Loucy (cell line): ENCODE measurements at regions not wholly inside any gene's neighbourhood (a gene's known extent, or its start where the extent isn't known, plus 50 kb on each side); places are given as distances from the start of the nearest gene placed in this dataset.

Experiments used
- H2AFZ ChIP-seq: fragments of 200-600 bp; sonication (generic); 2 replicates; pipeline ENCODE4 v1.6.0; 2016; ENCODE audit warnings: antibody characterized with exemption, mild to moderate bottlenecking, low read length, moderate library complexity
- H3F3A ChIP-seq: fragments of 200-600 bp; 2 replicates; pipeline ENCODE4 v1.6.0; 2016; ENCODE audit warnings: antibody characterized with exemption, low read depth, mild to moderate bottlenecking
- H3K27me3 ChIP-seq: fragments of 200-600 bp; sonication (generic); 2 replicates; pipeline ENCODE4 v1.6.1; 2014; ENCODE audit warnings: low read length, mild to moderate bottlenecking; ENCODE audit not compliant: insufficient read depth, poor library complexity, severe bottlenecking
- H3K36me3 ChIP-seq: fragments of 200-600 bp; sonication (generic); 2 replicates; pipeline ENCODE4 v1.6.1; 2016; ENCODE audit warnings: low read length; ENCODE audit not compliant: insufficient read depth
- H3K4me1 ChIP-seq: fragments of 200-600 bp; sonication (generic); 2 replicates; pipeline ENCODE4 v1.5.1; 2014; ENCODE audit warnings: low read length, mild to moderate bottlenecking; ENCODE audit not compliant: insufficient read depth, poor library complexity, severe bottlenecking
- H3K4me2 ChIP-seq: fragments of 200-600 bp; sonication (generic); 2 replicates; pipeline ENCODE4 v1.6.0; 2014; ENCODE audit warnings: antibody characterized with exemption, low read length, low read depth, mild to moderate bottlenecking; ENCODE audit not compliant: poor library complexity, severe bottlenecking
- H3K4me3 ChIP-seq: fragments of 200-600 bp; sonication (generic); 2 replicates; pipeline ENCODE4 v1.5.1; 2014; ENCODE audit warnings: low read length, mild to moderate bottlenecking, mixed read lengths; ENCODE audit not compliant: poor library complexity, severe bottlenecking
- H3K79me2 ChIP-seq: fragments of 200-600 bp; sonication (generic); 2 replicates; pipeline ENCODE4 v1.6.1; 2014; ENCODE audit warnings: low read length; ENCODE audit not compliant: insufficient read depth
- H3K9ac ChIP-seq: fragments of 200-600 bp; sonication (generic); 2 replicates; pipeline ENCODE4 v1.6.0; 2014; ENCODE audit warnings: mild to moderate bottlenecking, low read depth, low read length, moderate library complexity; ENCODE audit not compliant: poor library complexity, severe bottlenecking
- H3K9me2 ChIP-seq: fragments of 200-600 bp; sonication (generic); replicated peaks from 2 replicates; pipeline ENCODE4 v1.6.1; 2016; ENCODE audit warnings: low read depth, low read length, mixed read lengths
- H3K9me3 ChIP-seq: fragments of 200-600 bp; sonication (generic); 2 replicates; pipeline ENCODE4 v1.6.1; 2014; ENCODE audit warnings: mild to moderate bottlenecking, antibody characterized with exemption, low read length, low read depth; ENCODE audit not compliant: insufficient read depth
- H4K20me1 ChIP-seq: fragments of 200-600 bp; sonication (generic); 2 replicates; pipeline ENCODE4 v1.6.0; 2014; ENCODE audit warnings: antibody characterized with exemption, low read length, mild to moderate bottlenecking; ENCODE audit not compliant: insufficient read depth, poor library complexity, severe bottlenecking
- CTCF ChIP-seq: fragments of 200-600 bp; sonication (generic); conservative IDR thresholded peaks from 2 replicates; pipeline ENCODE4 v1.5.1; 2014; ENCODE audit warnings: mild to moderate bottlenecking, antibody characterized with exemption, low read length
- EZH2phosphoT487 ChIP-seq: fragments of 200-600 bp; IDR thresholded peaks from 2 replicates; pipeline ENCODE4 v1.6.1; 2018; ENCODE audit warnings: antibody characterized with exemption, mild to moderate bottlenecking, moderate library complexity, borderline replicate concordance

GRCh38 chr4:164301430-164301829, 452.5 kb upstream of the SMIM31 start:
- H3K27me3 ChIP-seq, result no peaks in the 10 kb centered on the region
- H3K9ac ChIP-seq, result no peak overlapping the region
- H3K4me3 ChIP-seq, result no peak overlapping the region
- no peak overlapping the region for H2AFZ ChIP-seq
- no peaks in the 10 kb centered on the region for H4K20me1 ChIP-seq
- H3K4me1 ChIP-seq, result no peaks in the 10 kb centered on the region
- H3K9me3 ChIP-seq, result no peaks in the 10 kb centered on the region
- H3K4me2 ChIP-seq, result no peak overlapping the region
- no peaks in the 10 kb centered on the region for H3K36me3 ChIP-seq
- TF ChIP-seq EZH2phosphoT487 (no peak), CTCF (no peak)
- H3F3A ChIP-seq, result no peaks in the 10 kb centered on the region
- no peaks in the 10 kb centered on the region for H3K9me2 ChIP-seq
- H3K79me2 ChIP-seq, result no peaks in the 10 kb centered on the region

- Histone ChIP-seq H3K9me2 (no peaks in the 10 kb centered on the region), H3K36me3 (no peaks in the 10 kb centered on the region), H3K4me1 (no peaks in the 10 kb centered on the region), H3K79me2 (no peaks in the 10 kb centered on the region), H3K4me2 (no peak overlapping the region), H3F3A (no peaks in the 10 kb centered on the region), H3K27me3 (no peaks in the 10 kb centered on the region), H3K9ac (no peak overlapping the region), H3K9me3 (no peaks in the 10 kb centered on the region), H4K20me1 (no peaks in the 10 kb centered on the region), H3K4me3 (no peak overlapping the region), H2AFZ (no peak overlapping the region)
- no peak for TF ChIP-seq CTCF
- TF ChIP-seq EZH2phosphoT487, result no peak
Measured at GRCh38 chr4:164304101-164304639, 449.8 kb upstream of the SMIM31 start.

DNA sequence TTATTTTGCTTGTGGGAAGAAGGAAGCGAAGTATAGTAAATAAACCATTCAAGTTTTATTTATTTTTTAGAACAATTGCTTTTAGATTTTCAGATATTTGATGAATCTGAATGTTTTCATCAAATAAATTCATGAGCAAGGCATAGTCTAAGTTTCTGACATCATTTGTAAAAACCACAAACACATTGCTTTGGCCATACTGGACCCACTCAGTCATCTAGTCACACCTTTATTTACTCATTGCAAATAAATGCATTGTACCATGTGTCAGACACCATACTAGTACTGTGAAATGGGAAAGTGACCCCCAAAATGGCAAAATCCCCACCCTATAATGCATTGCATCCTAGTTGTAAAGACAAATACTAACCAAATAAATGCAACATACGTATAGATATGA, 449.1 kb upstream of the SMIM31 start:
- Histone ChIP-seq H3K79me2 (no peaks in the 10 kb centered on the region), H2AFZ (no peak overlapping the region), H3K4me2 (no peak overlapping the region), H3K9ac (no peak overlapping the region), H3K9me3 (no peaks in the 10 kb centered on the region), H4K20me1 (no peaks in the 10 kb centered on the region), H3K4me1 (no peaks in the 10 kb centered on the region), H3F3A (no peaks in the 10 kb centered on the region), H3K27me3 (no peaks in the 10 kb centered on the region), H3K36me3 (no peaks in the 10 kb centered on the region), H3K4me3 (no peak overlapping the region), H3K9me2 (no peaks in the 10 kb centered on the region)
- TF ChIP-seq EZH2phosphoT487 (no peak), CTCF (no peak)
